IMR-90 (cell line): ENCODE measurements at regions not wholly inside any gene's neighbourhood (a gene's known extent, or its start where the extent isn't known, plus 50 kb on each side); places are given as distances from the start of the nearest gene placed in this dataset.

Experiments
- ATAC-seq: fragments of 200-7000 bp; cut with Tn5 transposase; 2 replicates; pipeline ENCODE4 v1.9.1; 2020; ENCODE audit warnings: low read depth, mild to moderate bottlenecking, moderate library complexity
- BruUV-seq: library from RNA; stranded (reverse); fragments of 400-500 nt; replicated peaks from 2 replicates; lab custom pipeline; 2021; lab: Mats Ljungman, UMichigan
- CTCF ChIA-PET: fragments of 300-600 bp; formaldehyde crosslinking; extraction: SDS; loops from one replicate; lab custom pipeline; 2021; ENCODE audit warnings: antibody characterized with exemption; lab: Yijun Ruan, JAX
- POLR2A ChIA-PET: fragments of 300-600 bp; sonication (Branson Sonifier 250); formaldehyde crosslinking; loops from one replicate; lab custom pipeline; 2022; ENCODE audit warnings: antibody characterized with exemption; ENCODE audit not compliant: unreplicated experiment; lab: Charles Lee
- DNase-seq: peaks from one replicate; pipeline ENCODE4 v3.0.0; 2013
- H2AFZ ChIP-seq: replicated peaks from 2 replicates; pipeline ENCODE3; 2013; ENCODE audit warnings: low read length, mild to moderate bottlenecking; ENCODE audit not compliant: poor library complexity
- H2AK5ac ChIP-seq: 2 replicates; pipeline ENCODE4 v1.6.1; 2013; ENCODE audit warnings: low read depth, low read length, inconsistent platforms
- H2AK9ac ChIP-seq: replicated peaks from 2 replicates; pipeline ENCODE3; 2013; ENCODE audit warnings: mild to moderate bottlenecking, low read depth, low read length, moderate library complexity; ENCODE audit not compliant: poor library complexity
- H2BK120ac ChIP-seq: 2 replicates; pipeline ENCODE4 v1.6.1; 2013; ENCODE audit warnings: low read depth, low read length, inconsistent platforms
- H2BK15ac ChIP-seq: 3 replicates; pipeline ENCODE4 v1.6.1; 2013; ENCODE audit warnings: low read depth, low read length, inconsistent platforms
- H2BK20ac ChIP-seq: 2 replicates; pipeline ENCODE4 v1.6.1; 2013; ENCODE audit warnings: low read depth, mild to moderate bottlenecking, inconsistent platforms, low read length, moderate library complexity
- H2BK5ac ChIP-seq: 2 replicates; pipeline ENCODE4 v1.6.1; 2013; ENCODE audit warnings: mild to moderate bottlenecking, low read depth, low read length, inconsistent platforms; ENCODE audit not compliant: poor library complexity, severe bottlenecking
- H3K14ac ChIP-seq: replicated peaks from 2 replicates; pipeline ENCODE4 v1.6.1; 2013; ENCODE audit warnings: low read depth, low read length, inconsistent platforms
- H3K18ac ChIP-seq: 2 replicates; pipeline ENCODE4 v1.6.1; 2013; ENCODE audit warnings: low read depth, low read length, control low read depth
- H3K23ac ChIP-seq: 2 replicates; pipeline ENCODE4 v1.6.1; 2013; ENCODE audit warnings: low read depth, low read length, inconsistent platforms
- H3K27ac ChIP-seq: 2 replicates; pipeline ENCODE4 v1.5.1; 2013; ENCODE audit warnings: mild to moderate bottlenecking, control low read depth, low read length; ENCODE audit not compliant: insufficient read depth
- H3K27me3 ChIP-seq: 2 replicates; pipeline ENCODE4 v1.6.1; 2013; ENCODE audit warnings: low read length; ENCODE audit not compliant: control insufficient read depth, insufficient read depth
- H3K36me3 ChIP-seq: 2 replicates; pipeline ENCODE4 v1.6.1; 2013; ENCODE audit warnings: low read length, mixed read lengths; ENCODE audit not compliant: control insufficient read depth, insufficient read depth
- H3K4ac ChIP-seq: 2 replicates; pipeline ENCODE4 v1.6.1; 2013; ENCODE audit warnings: low read depth, low read length, inconsistent platforms
- H3K4me1 ChIP-seq: 2 replicates; pipeline ENCODE4 v1.6.1; 2013; ENCODE audit warnings: low read length, mixed read lengths; ENCODE audit not compliant: control insufficient read depth, insufficient read depth
- H3K4me2 ChIP-seq: 2 replicates; pipeline ENCODE4 v1.6.1; 2013; ENCODE audit warnings: low read depth, mild to moderate bottlenecking, control low read depth, low read length, moderate library complexity
- H3K4me3 ChIP-seq: 2 replicates; pipeline ENCODE4 v1.5.1; 2013; ENCODE audit warnings: low read depth, mild to moderate bottlenecking, control low read depth, low read length, moderate library complexity; ENCODE audit not compliant: insufficient read depth
- H3K56ac ChIP-seq: 2 replicates; pipeline ENCODE4 v1.6.1; 2013; ENCODE audit warnings: low read length, inconsistent platforms; ENCODE audit not compliant: insufficient read depth; ENCODE audit errors: extremely low read depth
- H3K79me1 ChIP-seq, 2 experiments: 2 replicates each; pipeline ENCODE4 v1.6.1; 2013; ENCODE audit warnings: low read length in 2 of 2, inconsistent platforms in 1 of 2, low read depth in 1 of 2
- H3K9ac ChIP-seq: 2 replicates; pipeline ENCODE4 v1.6.1; 2013; ENCODE audit warnings: low read depth, low read length, control low read depth
- H3K9me1 ChIP-seq: 2 replicates; pipeline ENCODE4 v1.6.1; 2013; ENCODE audit warnings: low read length, inconsistent platforms; ENCODE audit not compliant: insufficient read depth
- H3K9me3 ChIP-seq: 2 replicates; pipeline ENCODE4 v1.6.1; 2013; ENCODE audit warnings: low read length; ENCODE audit not compliant: control insufficient read depth, insufficient read depth
- H4K20me1 ChIP-seq: 2 replicates; pipeline ENCODE4 v1.6.1; 2013; ENCODE audit warnings: low read length, inconsistent platforms; ENCODE audit not compliant: insufficient read depth
- H4K5ac ChIP-seq: 2 replicates; pipeline ENCODE4 v1.6.1; 2013; ENCODE audit warnings: mild to moderate bottlenecking, low read depth, low read length, control low read depth
- H4K8ac ChIP-seq, 2 experiments: 2 replicates each; pipeline ENCODE4 v1.6.1; 2013; ENCODE audit warnings: low read depth in 2 of 2, low read length in 2 of 2, control low read depth in 1 of 2, inconsistent platforms in 1 of 2
- H4K91ac ChIP-seq: 2 replicates; pipeline ENCODE4 v1.6.1; 2013; ENCODE audit warnings: low read depth, low read length, inconsistent platforms; ENCODE audit not compliant: insufficient read depth
- WGBS, 2 experiments: methylation state at CpG; one replicate each; pipeline versions ENCODE4 v1.1.5 to v1.1.7; 2013; ENCODE audit warnings: missing lambda C conversion rate in 2 of 2; ENCODE audit not compliant: insufficient read length in 1 of 2; ENCODE audit errors: extremely low coverage in 2 of 2; 5-methylcytosine and 5-hydroxymethylcytosine counted together
- dilution Hi-C: fragments of 300-500 bp; cut with HindIII; formaldehyde crosslinking; loops from one replicate; pipeline ENCODE4 v1.14.3; 2018; ENCODE audit warnings: low sequenced_read_pairs; ENCODE audit not compliant: unreplicated experiment
- in situ Hi-C: fragments of 300-500 bp; cut with MboI; formaldehyde crosslinking; loops from 3 replicates; pipeline ENCODE4 v1.14.3; 2019; ENCODE audit warnings: low sequenced_read_pairs, inconsistent platforms, mixed read lengths
- intact Hi-C: fragments of 100-400 bp; cut with micrococcal nuclease; formaldehyde crosslinking; loops from 2 replicates; pipeline ENCODE4 v1.10.0; 2022
- TF ChIP-seq, protein P1 (sequence below): fragments of 150-350 bp; IDR thresholded peaks from 2 replicates; pipeline ENCODE4 v1.6.1; 2017; ENCODE audit warnings: mild to moderate bottlenecking, antibody characterized with exemption, low read length, low read depth

DNA sequence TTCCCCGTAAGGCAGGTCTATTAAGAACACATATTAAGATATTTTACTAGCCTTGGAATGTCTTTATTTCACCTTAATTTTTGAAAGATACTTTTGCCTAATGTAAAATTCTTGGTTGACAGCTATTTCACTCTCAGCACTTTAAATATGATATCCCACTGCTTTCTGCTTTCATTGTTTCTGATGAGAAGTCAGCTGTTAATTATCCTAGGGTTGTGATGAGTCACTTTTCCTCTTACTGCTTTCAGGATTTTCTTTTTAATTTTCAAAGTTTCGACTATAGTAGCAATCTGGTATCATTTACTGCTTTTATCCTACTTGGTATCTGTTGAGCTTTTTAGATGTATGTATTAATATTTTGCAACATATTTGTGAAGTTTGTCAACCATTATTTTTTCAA is 578.9 kb upstream of the ATP2B1 start:
- Histone ChIP-seq H2BK120ac (no peak overlapping the region), H2AK9ac (no peak overlapping the region), H3K56ac (no peak overlapping the region), H3K4me3 (no peak overlapping the region), H3K4ac (no peak overlapping the region), H3K9me3 (no peaks in the 10 kb centered on the region), H3K4me2 (no peak overlapping the region), H4K91ac (no peak overlapping the region), H2BK15ac (no peak overlapping the region), H3K79me1 (no peaks in the 10 kb centered on the region), H2AFZ (no peak overlapping the region), H4K5ac (no peak overlapping the region), H2BK5ac (no peak overlapping the region), H4K8ac (no peak overlapping the region), H3K14ac (no peak overlapping the region), H3K36me3 (no peaks in the 10 kb centered on the region), H3K27ac (no peak overlapping the region), H3K9ac (no peak overlapping the region), H2BK20ac (no peak overlapping the region), H3K4me1 (no peaks in the 10 kb centered on the region), H3K18ac (no peak overlapping the region), H3K27me3 (no peaks in the 10 kb centered on the region), H3K23ac (no peak overlapping the region), H2AK5ac (no peak overlapping the region), H4K20me1 (no peaks in the 10 kb centered on the region), H3K9me1 (no peaks in the 10 kb centered on the region)
- ChIA-PET POLR2A (no interaction called here), CTCF (no interaction called here)
- TF ChIP-seq, protein P1, sequence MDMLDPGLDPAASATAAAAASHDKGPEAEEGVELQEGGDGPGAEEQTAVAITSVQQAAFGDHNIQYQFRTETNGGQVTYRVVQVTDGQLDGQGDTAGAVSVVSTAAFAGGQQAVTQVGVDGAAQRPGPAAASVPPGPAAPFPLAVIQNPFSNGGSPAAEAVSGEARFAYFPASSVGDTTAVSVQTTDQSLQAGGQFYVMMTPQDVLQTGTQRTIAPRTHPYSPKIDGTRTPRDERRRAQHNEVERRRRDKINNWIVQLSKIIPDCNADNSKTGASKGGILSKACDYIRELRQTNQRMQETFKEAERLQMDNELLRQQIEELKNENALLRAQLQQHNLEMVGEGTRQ: no peak
- intact Hi-C loops (no loop called here), dilution Hi-C loops (no loop called here), in situ Hi-C loops (no loop called here)
- ATAC-seq (no peak), DNase-seq (no peak)
- no CpG with 5 or more reads among the region's 2 CpGs for WGBS, 2 experiments
- BruUV-seq: no TSS peak
